IMR-90 (cell line): ENCODE measurements at regions not wholly inside any gene's neighbourhood (a gene's known extent, or its start where the extent isn't known, plus 50 kb on each side); places are given as distances from the start of the nearest gene placed in this dataset.
A peak's percentile ranks its signal among the peaks of the same experiment; 100 is the strongest.

Experiments used
- ATAC-seq: fragments of 200-7000 bp; cut with Tn5 transposase; 2 replicates; pipeline ENCODE4 v1.9.1; 2020; ENCODE audit warnings: low read depth, mild to moderate bottlenecking, moderate library complexity
- BruUV-seq: library from RNA; stranded (reverse); fragments of 400-500 nt; replicated peaks from 2 replicates; lab custom pipeline; 2021; lab: Mats Ljungman, UMichigan
- CTCF ChIA-PET: fragments of 300-600 bp; formaldehyde crosslinking; extraction: SDS; loops from one replicate; lab custom pipeline; 2021; ENCODE audit warnings: antibody characterized with exemption; lab: Yijun Ruan, JAX
- POLR2A ChIA-PET: fragments of 300-600 bp; sonication (Branson Sonifier 250); formaldehyde crosslinking; loops from one replicate; lab custom pipeline; 2022; ENCODE audit warnings: antibody characterized with exemption; ENCODE audit not compliant: unreplicated experiment; lab: Charles Lee
- DNase-seq: peaks from one replicate; pipeline ENCODE4 v3.0.0; 2013
- H2AFZ ChIP-seq: replicated peaks from 2 replicates; pipeline ENCODE3; 2013; ENCODE audit warnings: low read length, mild to moderate bottlenecking; ENCODE audit not compliant: poor library complexity
- H2AK5ac ChIP-seq: 2 replicates; pipeline ENCODE4 v1.6.1; 2013; ENCODE audit warnings: low read depth, low read length, inconsistent platforms
- H2AK9ac ChIP-seq: replicated peaks from 2 replicates; pipeline ENCODE3; 2013; ENCODE audit warnings: mild to moderate bottlenecking, low read depth, low read length, moderate library complexity; ENCODE audit not compliant: poor library complexity
- H2BK120ac ChIP-seq: 2 replicates; pipeline ENCODE4 v1.6.1; 2013; ENCODE audit warnings: low read depth, low read length, inconsistent platforms
- H2BK15ac ChIP-seq: 3 replicates; pipeline ENCODE4 v1.6.1; 2013; ENCODE audit warnings: low read depth, low read length, inconsistent platforms
- H2BK20ac ChIP-seq: 2 replicates; pipeline ENCODE4 v1.6.1; 2013; ENCODE audit warnings: low read depth, mild to moderate bottlenecking, inconsistent platforms, low read length, moderate library complexity
- H2BK5ac ChIP-seq: 2 replicates; pipeline ENCODE4 v1.6.1; 2013; ENCODE audit warnings: mild to moderate bottlenecking, low read depth, low read length, inconsistent platforms; ENCODE audit not compliant: poor library complexity, severe bottlenecking
- H3K14ac ChIP-seq: replicated peaks from 2 replicates; pipeline ENCODE4 v1.6.1; 2013; ENCODE audit warnings: low read depth, low read length, inconsistent platforms
- H3K18ac ChIP-seq: 2 replicates; pipeline ENCODE4 v1.6.1; 2013; ENCODE audit warnings: low read depth, low read length, control low read depth
- H3K23ac ChIP-seq: 2 replicates; pipeline ENCODE4 v1.6.1; 2013; ENCODE audit warnings: low read depth, low read length, inconsistent platforms
- H3K27ac ChIP-seq: 2 replicates; pipeline ENCODE4 v1.5.1; 2013; ENCODE audit warnings: mild to moderate bottlenecking, control low read depth, low read length; ENCODE audit not compliant: insufficient read depth
- H3K27me3 ChIP-seq: 2 replicates; pipeline ENCODE4 v1.6.1; 2013; ENCODE audit warnings: low read length; ENCODE audit not compliant: control insufficient read depth, insufficient read depth
- H3K36me3 ChIP-seq: 2 replicates; pipeline ENCODE4 v1.6.1; 2013; ENCODE audit warnings: low read length, mixed read lengths; ENCODE audit not compliant: control insufficient read depth, insufficient read depth
- H3K4ac ChIP-seq: 2 replicates; pipeline ENCODE4 v1.6.1; 2013; ENCODE audit warnings: low read depth, low read length, inconsistent platforms
- H3K4me1 ChIP-seq: 2 replicates; pipeline ENCODE4 v1.6.1; 2013; ENCODE audit warnings: low read length, mixed read lengths; ENCODE audit not compliant: control insufficient read depth, insufficient read depth
- H3K4me2 ChIP-seq: 2 replicates; pipeline ENCODE4 v1.6.1; 2013; ENCODE audit warnings: low read depth, mild to moderate bottlenecking, control low read depth, low read length, moderate library complexity
- H3K4me3 ChIP-seq: 2 replicates; pipeline ENCODE4 v1.5.1; 2013; ENCODE audit warnings: low read depth, mild to moderate bottlenecking, control low read depth, low read length, moderate library complexity; ENCODE audit not compliant: insufficient read depth
- H3K56ac ChIP-seq: 2 replicates; pipeline ENCODE4 v1.6.1; 2013; ENCODE audit warnings: low read length, inconsistent platforms; ENCODE audit not compliant: insufficient read depth; ENCODE audit errors: extremely low read depth
- H3K79me1 ChIP-seq, 2 experiments: 2 replicates each; pipeline ENCODE4 v1.6.1; 2013; ENCODE audit warnings: low read length in 2 of 2, inconsistent platforms in 1 of 2, low read depth in 1 of 2
- H3K9ac ChIP-seq: 2 replicates; pipeline ENCODE4 v1.6.1; 2013; ENCODE audit warnings: low read depth, low read length, control low read depth
- H3K9me1 ChIP-seq: 2 replicates; pipeline ENCODE4 v1.6.1; 2013; ENCODE audit warnings: low read length, inconsistent platforms; ENCODE audit not compliant: insufficient read depth
- H3K9me3 ChIP-seq: 2 replicates; pipeline ENCODE4 v1.6.1; 2013; ENCODE audit warnings: low read length; ENCODE audit not compliant: control insufficient read depth, insufficient read depth
- H4K20me1 ChIP-seq: 2 replicates; pipeline ENCODE4 v1.6.1; 2013; ENCODE audit warnings: low read length, inconsistent platforms; ENCODE audit not compliant: insufficient read depth
- H4K5ac ChIP-seq: 2 replicates; pipeline ENCODE4 v1.6.1; 2013; ENCODE audit warnings: mild to moderate bottlenecking, low read depth, low read length, control low read depth
- H4K8ac ChIP-seq, 2 experiments: 2 replicates each; pipeline ENCODE4 v1.6.1; 2013; ENCODE audit warnings: low read depth in 2 of 2, low read length in 2 of 2, control low read depth in 1 of 2, inconsistent platforms in 1 of 2
- H4K91ac ChIP-seq: 2 replicates; pipeline ENCODE4 v1.6.1; 2013; ENCODE audit warnings: low read depth, low read length, inconsistent platforms; ENCODE audit not compliant: insufficient read depth
- CTCF ChIP-seq: conservative IDR thresholded peaks from 2 replicates; pipeline ENCODE4 v1.5.1; 2012; ENCODE audit warnings: mild to moderate bottlenecking, low read depth, low read length, improper control_type of control experiment
- ELK1 ChIP-seq: fragments of 150-350 bp; IDR thresholded peaks from 2 replicates; pipeline ENCODE4 v1.6.1; 2016; ENCODE audit warnings: low read depth, mild to moderate bottlenecking, low read length, moderate library complexity, borderline replicate concordance
- POLR2A ChIP-seq: IDR thresholded peaks from 2 replicates; pipeline ENCODE4 v1.6.1; 2012; ENCODE audit warnings: mild to moderate bottlenecking, low read depth, low read length
- WGBS, 2 experiments: methylation state at CpG; one replicate each; pipeline versions ENCODE4 v1.1.5 to v1.1.7; 2013; ENCODE audit warnings: missing lambda C conversion rate in 2 of 2; ENCODE audit not compliant: insufficient read length in 1 of 2; ENCODE audit errors: extremely low coverage in 2 of 2; 5-methylcytosine and 5-hydroxymethylcytosine counted together
- dilution Hi-C: fragments of 300-500 bp; cut with HindIII; formaldehyde crosslinking; loops from one replicate; pipeline ENCODE4 v1.14.3; 2018; ENCODE audit warnings: low sequenced_read_pairs; ENCODE audit not compliant: unreplicated experiment
- in situ Hi-C: fragments of 300-500 bp; cut with MboI; formaldehyde crosslinking; loops from 3 replicates; pipeline ENCODE4 v1.14.3; 2019; ENCODE audit warnings: low sequenced_read_pairs, inconsistent platforms, mixed read lengths
- intact Hi-C: fragments of 100-400 bp; cut with micrococcal nuclease; formaldehyde crosslinking; loops from 2 replicates; pipeline ENCODE4 v1.10.0; 2022

- ChIA-PET POLR2A (no interaction called here), CTCF (no interaction called here)
- in situ Hi-C loops, result no loop called here
- Histone ChIP-seq H3K23ac (no peak overlapping the region), H2BK5ac (no peak overlapping the region), H3K27me3 (no peaks in the 10 kb centered on the region), H3K56ac (no peak overlapping the region), H3K4ac (peak overlapping the region; percentile 16; the same call in 1 of the 2 replicates), H3K18ac (no peak overlapping the region), H2BK15ac (no peak overlapping the region), H2BK120ac (no peak overlapping the region), H3K9me1 (no peaks in the 10 kb centered on the region), H3K4me3 (no peak overlapping the region), H2AK5ac (no peak overlapping the region), H4K5ac (no peak overlapping the region), H3K79me1 (no peaks in the 10 kb centered on the region), H3K9ac (no peak overlapping the region), H3K4me1 (peaks cover 2% of the 10 kb centered on the region; the same call in 1 of the 2 replicates), H2BK20ac (no peak overlapping the region), H3K4me2 (no peak overlapping the region), H3K27ac (no peak overlapping the region), H2AK9ac (no peak overlapping the region), H3K9me3 (no peaks in the 10 kb centered on the region), H3K14ac (no peak overlapping the region; the same call in 1 of the 2 replicates), H4K8ac (no peak overlapping the region; a peak in 1 of 4 replicates), H2AFZ (no peak overlapping the region), H4K91ac (no peak overlapping the region), H3K36me3 (no peaks in the 10 kb centered on the region), H4K20me1 (no peaks in the 10 kb centered on the region)
- no TSS peak for BruUV-seq
- intact Hi-C loops, result no loop called here
- no peak for DNase-seq
- dilution Hi-C loops, result no loop called here
- no peak for ATAC-seq
- no CpG with 5 or more reads among the region's 2 CpGs for WGBS, 2 experiments
- TF ChIP-seq ELK1, result no peak
- TF ChIP-seq CTCF, result 0 out of 2 replicates have a peak, but pooled peaks have one; percentile 4
- TF ChIP-seq POLR2A, result no peak
Measured at GRCh38 chr5:8685704-8686103, 816.8 kb downstream of the MTRR start.
